H1 (cell line): ENCODE measurements at regions not wholly inside any gene's neighbourhood (a gene's known extent, or its start where the extent isn't known, plus 50 kb on each side); places are given as distances from the start of the nearest gene placed in this dataset.
"Not testable (repeated sequence)": the region's sequence is repeated elsewhere in the genome, so short reads cannot be mapped to it uniquely, and the experiment has no call there.

Source experiments
- CREB1 ChIP-seq: IDR thresholded peaks from 2 replicates; pipeline ENCODE4 v1.6.1; 2012; ENCODE audit warnings: inconsistent platforms
- EGR1 ChIP-seq: IDR thresholded peaks from 2 replicates; pipeline ENCODE4 v1.6.1; 2011; ENCODE audit warnings: low read depth, low read length, borderline replicate concordance
- EZH2 ChIP-seq: fragments of 200-600 bp; sonication (generic); IDR thresholded peaks from 2 replicates; pipeline ENCODE4 v1.7.1; 2012; ENCODE audit warnings: low read depth, mild to moderate bottlenecking, moderate library complexity, low read length, inconsistent platforms; ENCODE audit not compliant: severe bottlenecking
- MAFK ChIP-seq: IDR thresholded peaks from 2 replicates; pipeline ENCODE4 v1.6.1; 2012; ENCODE audit warnings: low read depth, mild to moderate bottlenecking, improper control_type of control experiment, low read length
- NRF1 ChIP-seq: IDR thresholded peaks from 2 replicates; pipeline ENCODE4 v1.6.1; 2011; ENCODE audit warnings: mild to moderate bottlenecking, low read depth, low read length, improper control_type of control experiment
- TF ChIP-seq, protein P1 (sequence below), 3 experiments: IDR thresholded peaks; 1 replicate in 2 of 3; 2 replicates in 1 of 3; pipeline versions ENCODE4 v1.5.1 to v1.6.1; 2011; ENCODE audit warnings: low read length in 3 of 3, mild to moderate bottlenecking in 3 of 3, inconsistent platforms in 2 of 3, low read depth in 1 of 3, moderate library complexity in 1 of 3; ENCODE audit not compliant: insufficient read depth in 1 of 3; ENCODE audit errors: control extremely low read depth in 1 of 3
- TF ChIP-seq, protein P2 (sequence below): IDR thresholded peaks from 2 replicates; pipeline ENCODE4 v1.6.1; 2011; ENCODE audit warnings: low read length, improper control_type of control experiment

DNA sequence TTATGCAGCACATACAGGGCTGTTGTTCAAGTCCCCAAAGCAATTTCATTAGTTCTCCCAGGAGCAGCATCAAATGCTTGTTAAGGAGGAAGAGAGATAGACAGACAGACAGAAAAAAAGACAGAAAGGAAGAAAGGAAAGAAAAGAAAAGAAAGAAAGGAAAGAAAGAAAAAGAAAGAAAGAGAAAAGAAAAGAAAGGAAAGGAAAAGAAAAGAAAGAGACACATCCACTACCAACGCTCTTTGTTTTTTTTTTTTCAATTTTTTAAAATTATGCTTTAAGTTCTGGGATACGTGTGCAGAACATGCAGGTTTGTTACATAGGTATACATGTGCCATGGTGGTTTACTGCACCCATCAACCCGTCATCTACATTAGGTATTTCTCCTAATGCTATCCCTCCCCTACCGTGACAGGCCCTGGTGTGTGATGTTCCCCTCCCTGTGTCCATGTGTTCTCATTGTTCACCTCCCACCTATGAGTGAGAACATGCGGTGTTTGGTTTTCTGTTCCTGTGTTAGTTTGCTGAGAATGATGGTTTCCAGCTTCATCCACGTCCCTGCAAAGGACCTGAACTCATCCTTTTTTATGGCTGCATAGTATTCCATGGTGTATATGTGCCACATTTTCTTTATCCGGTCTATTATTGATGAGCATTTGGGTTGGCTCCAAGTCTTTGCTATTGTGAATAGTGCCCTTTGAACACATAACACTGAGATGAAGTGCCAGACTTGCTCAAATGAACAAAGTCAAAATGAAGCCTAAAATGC lies 119.0 kb upstream of the ZNF521 start:
- not testable (repeated sequence) for TF ChIP-seq EGR1, CREB1, NRF1, MAFK, EZH2
- TF ChIP-seq, protein P1, sequence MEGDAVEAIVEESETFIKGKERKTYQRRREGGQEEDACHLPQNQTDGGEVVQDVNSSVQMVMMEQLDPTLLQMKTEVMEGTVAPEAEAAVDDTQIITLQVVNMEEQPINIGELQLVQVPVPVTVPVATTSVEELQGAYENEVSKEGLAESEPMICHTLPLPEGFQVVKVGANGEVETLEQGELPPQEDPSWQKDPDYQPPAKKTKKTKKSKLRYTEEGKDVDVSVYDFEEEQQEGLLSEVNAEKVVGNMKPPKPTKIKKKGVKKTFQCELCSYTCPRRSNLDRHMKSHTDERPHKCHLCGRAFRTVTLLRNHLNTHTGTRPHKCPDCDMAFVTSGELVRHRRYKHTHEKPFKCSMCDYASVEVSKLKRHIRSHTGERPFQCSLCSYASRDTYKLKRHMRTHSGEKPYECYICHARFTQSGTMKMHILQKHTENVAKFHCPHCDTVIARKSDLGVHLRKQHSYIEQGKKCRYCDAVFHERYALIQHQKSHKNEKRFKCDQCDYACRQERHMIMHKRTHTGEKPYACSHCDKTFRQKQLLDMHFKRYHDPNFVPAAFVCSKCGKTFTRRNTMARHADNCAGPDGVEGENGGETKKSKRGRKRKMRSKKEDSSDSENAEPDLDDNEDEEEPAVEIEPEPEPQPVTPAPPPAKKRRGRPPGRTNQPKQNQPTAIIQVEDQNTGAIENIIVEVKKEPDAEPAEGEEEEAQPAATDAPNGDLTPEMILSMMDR (IDR thresholded peaks at IDR 0.05; ENCODE audit: control extremely low read depth in 1 of 3, insufficient read depth in 1 of 3, low read depth in 1 of 3, low read length in 3 of 3): not testable (repeated sequence)
- TF ChIP-seq, protein P2, sequence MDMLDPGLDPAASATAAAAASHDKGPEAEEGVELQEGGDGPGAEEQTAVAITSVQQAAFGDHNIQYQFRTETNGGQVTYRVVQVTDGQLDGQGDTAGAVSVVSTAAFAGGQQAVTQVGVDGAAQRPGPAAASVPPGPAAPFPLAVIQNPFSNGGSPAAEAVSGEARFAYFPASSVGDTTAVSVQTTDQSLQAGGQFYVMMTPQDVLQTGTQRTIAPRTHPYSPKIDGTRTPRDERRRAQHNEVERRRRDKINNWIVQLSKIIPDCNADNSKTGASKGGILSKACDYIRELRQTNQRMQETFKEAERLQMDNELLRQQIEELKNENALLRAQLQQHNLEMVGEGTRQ: not testable (repeated sequence)
